ENCODE measurements at regions not wholly inside any gene's neighbourhood (a gene's known extent, or its start where the extent isn't known, plus 50 kb on each side); places are given as distances from the start of the nearest gene placed in this dataset.

- Histone ChIP-seq H2AFZ (ENCODE audit: low read length) (no peak overlapping the region), H3K36me3 (ENCODE audit: insufficient read depth, low read length) (no peaks in the 10 kb centered on the region), H3K27me3 (ENCODE audit: low read length) (no peaks in the 10 kb centered on the region), H4K20me1 (ENCODE audit: insufficient read depth, low read depth, low read length) (no peaks in the 10 kb centered on the region), H3K9ac (ENCODE audit: low read length) (no peak overlapping the region), H3K79me2 (ENCODE audit: low read length) (no peaks in the 10 kb centered on the region), H3K4me1 (ENCODE audit: low read length) (no peaks in the 10 kb centered on the region), H3K9me3 (ENCODE audit: low read length) (no peaks in the 10 kb centered on the region), H3K4me2 (ENCODE audit: low read depth, low read length, poor library complexity, severe bottlenecking) (no peak overlapping the region), H3K9me2 (replicated peaks; ENCODE audit: insufficient read depth, low read length) (no peaks in the 10 kb centered on the region), H3K27ac (ENCODE audit: low read length) (no peak overlapping the region), H3K4me3 (ENCODE audit: low read length) (no peak overlapping the region)
- peak; percentile 57 for DNase-seq
These were observed 766.8 kb downstream of the TBL1XR1 start for GRCh38 chr3:176430244-176431037.

GRCh38 chr3:176428552-176428951, 768.7 kb downstream of the TBL1XR1 start:
- H3K9me2 ChIP-seq (replicated peaks; ENCODE audit: insufficient read depth, low read length), result no peaks in the 10 kb centered on the region
- no peak overlapping the region for H3K4me3 ChIP-seq (ENCODE audit: low read length)
- DNase-seq, result no peak
- H3K9me3 ChIP-seq (ENCODE audit: low read length), result no peaks in the 10 kb centered on the region
- H3K27ac ChIP-seq (ENCODE audit: low read length), result no peak overlapping the region
- no peaks in the 10 kb centered on the region for H4K20me1 ChIP-seq (ENCODE audit: insufficient read depth, low read depth, low read length)
- H3K4me1 ChIP-seq (ENCODE audit: low read length), result no peaks in the 10 kb centered on the region
- H3K27me3 ChIP-seq (ENCODE audit: low read length), result no peaks in the 10 kb centered on the region
- H3K4me2 ChIP-seq (ENCODE audit: low read depth, low read length, poor library complexity, severe bottlenecking), result no peak overlapping the region
- H2AFZ ChIP-seq (ENCODE audit: low read length), result no peak overlapping the region
- H3K79me2 ChIP-seq (ENCODE audit: low read length), result no peaks in the 10 kb centered on the region
- H3K36me3 ChIP-seq (ENCODE audit: insufficient read depth, low read length), result no peaks in the 10 kb centered on the region
- H3K9ac ChIP-seq (ENCODE audit: low read length), result no peak overlapping the region

GRCh38 chr3:176426371-176426770, 770.9 kb downstream of the TBL1XR1 start:
- H3K27me3 ChIP-seq (ENCODE audit: low read length), result no peaks in the 10 kb centered on the region
- no peaks in the 10 kb centered on the region for H4K20me1 ChIP-seq (ENCODE audit: insufficient read depth, low read depth, low read length)
- no peaks in the 10 kb centered on the region for H3K36me3 ChIP-seq (ENCODE audit: insufficient read depth, low read length)
- no peaks in the 10 kb centered on the region for H3K9me2 ChIP-seq (replicated peaks; ENCODE audit: insufficient read depth, low read length)
- H3K9me3 ChIP-seq (ENCODE audit: low read length), result peaks cover 2% of the 10 kb centered on the region; the same call in 1 of the 2 replicates
- H3K4me1 ChIP-seq (ENCODE audit: low read length), result no peaks in the 10 kb centered on the region
- no peak overlapping the region for H2AFZ ChIP-seq (ENCODE audit: low read length)
- H3K4me2 ChIP-seq (ENCODE audit: low read depth, low read length, poor library complexity, severe bottlenecking), result no peak overlapping the region
- H3K9ac ChIP-seq (ENCODE audit: low read length), result no peak overlapping the region
- no peaks in the 10 kb centered on the region for H3K79me2 ChIP-seq (ENCODE audit: low read length)
- DNase-seq, result no peak
- H3K27ac ChIP-seq (ENCODE audit: low read length), result no peak overlapping the region
- no peak overlapping the region for H3K4me3 ChIP-seq (ENCODE audit: low read length)

GRCh38 chr3:176416870-176417269, 780.4 kb downstream of the TBL1XR1 start:
- Histone ChIP-seq H3K4me1 (ENCODE audit: low read length) (no peaks in the 10 kb centered on the region), H3K36me3 (ENCODE audit: insufficient read depth, low read length) (no peaks in the 10 kb centered on the region), H4K20me1 (ENCODE audit: insufficient read depth, low read depth, low read length) (no peaks in the 10 kb centered on the region), H3K9ac (ENCODE audit: low read length) (no peak overlapping the region), H3K27me3 (ENCODE audit: low read length) (no peaks in the 10 kb centered on the region), H3K4me3 (ENCODE audit: low read length) (no peak overlapping the region), H3K4me2 (ENCODE audit: low read depth, low read length, poor library complexity, severe bottlenecking) (no peak overlapping the region), H3K9me2 (replicated peaks; ENCODE audit: insufficient read depth, low read length) (no peaks in the 10 kb centered on the region), H3K27ac (ENCODE audit: low read length) (no peak overlapping the region), H2AFZ (ENCODE audit: low read length) (no peak overlapping the region), H3K79me2 (ENCODE audit: low read length) (no peaks in the 10 kb centered on the region), H3K9me3 (ENCODE audit: low read length) (peaks cover 28% of the 10 kb centered on the region)
- no peak for DNase-seq

GRCh38 chr3:176415661-176416295, 781.5 kb downstream of the TBL1XR1 start:
- Histone ChIP-seq H3K36me3 (ENCODE audit: insufficient read depth, low read length) (no peaks in the 10 kb centered on the region), H4K20me1 (ENCODE audit: insufficient read depth, low read depth, low read length) (no peaks in the 10 kb centered on the region), H2AFZ (ENCODE audit: low read length) (no peak overlapping the region), H3K9ac (ENCODE audit: low read length) (no peak overlapping the region), H3K9me2 (replicated peaks; ENCODE audit: insufficient read depth, low read length) (no peaks in the 10 kb centered on the region), H3K4me1 (ENCODE audit: low read length) (no peaks in the 10 kb centered on the region), H3K27me3 (ENCODE audit: low read length) (no peaks in the 10 kb centered on the region), H3K79me2 (ENCODE audit: low read length) (no peaks in the 10 kb centered on the region), H3K27ac (ENCODE audit: low read length) (no peak overlapping the region), H3K4me2 (ENCODE audit: low read depth, low read length, poor library complexity, severe bottlenecking) (no peak overlapping the region), H3K9me3 (ENCODE audit: low read length) (peaks cover 30% of the 10 kb centered on the region), H3K4me3 (ENCODE audit: low read length) (no peak overlapping the region)
- no peak for DNase-seq

- Histone ChIP-seq H3K36me3 (ENCODE audit: insufficient read depth, low read length) (no peaks in the 10 kb centered on the region), H3K4me2 (ENCODE audit: low read depth, low read length, poor library complexity, severe bottlenecking) (no peak overlapping the region), H3K9me2 (replicated peaks; ENCODE audit: insufficient read depth, low read length) (no peaks in the 10 kb centered on the region), H3K79me2 (ENCODE audit: low read length) (no peaks in the 10 kb centered on the region), H3K9me3 (ENCODE audit: low read length) (peaks cover 25% of the 10 kb centered on the region), H3K9ac (ENCODE audit: low read length) (no peak overlapping the region), H4K20me1 (ENCODE audit: insufficient read depth, low read depth, low read length) (no peaks in the 10 kb centered on the region), H3K4me1 (ENCODE audit: low read length) (no peaks in the 10 kb centered on the region), H2AFZ (ENCODE audit: low read length) (no peak overlapping the region), H3K27me3 (ENCODE audit: low read length) (no peaks in the 10 kb centered on the region), H3K4me3 (ENCODE audit: low read length) (no peak overlapping the region), H3K27ac (ENCODE audit: low read length) (no peak overlapping the region)
- DNase-seq, result no peak
These were observed 784.5 kb downstream of the TBL1XR1 start for GRCh38 chr3:176412771-176413170.

- no peak overlapping the region for H3K9ac ChIP-seq (ENCODE audit: low read length)
- H3K36me3 ChIP-seq (ENCODE audit: insufficient read depth, low read length), result no peaks in the 10 kb centered on the region
- H3K27me3 ChIP-seq (ENCODE audit: low read length), result no peaks in the 10 kb centered on the region
- no peak overlapping the region for H2AFZ ChIP-seq (ENCODE audit: low read length)
- H4K20me1 ChIP-seq (ENCODE audit: insufficient read depth, low read depth, low read length), result no peaks in the 10 kb centered on the region
- H3K4me2 ChIP-seq (ENCODE audit: low read depth, low read length, poor library complexity, severe bottlenecking), result no peak overlapping the region
- no peak overlapping the region for H3K27ac ChIP-seq (ENCODE audit: low read length)
- peaks cover 28% of the 10 kb centered on the region for H3K9me3 ChIP-seq (ENCODE audit: low read length)
- no peaks in the 10 kb centered on the region for H3K9me2 ChIP-seq (replicated peaks; ENCODE audit: insufficient read depth, low read length)
- DNase-seq, result no peak
- H3K4me1 ChIP-seq (ENCODE audit: low read length), result no peaks in the 10 kb centered on the region
- no peaks in the 10 kb centered on the region for H3K79me2 ChIP-seq (ENCODE audit: low read length)
- no peak overlapping the region for H3K4me3 ChIP-seq (ENCODE audit: low read length)
These were observed 793.8 kb downstream of the TBL1XR1 start for GRCh38 chr3:176403531-176403930.

- DNase-seq, result no peak
- no peaks in the 10 kb centered on the region for H3K36me3 ChIP-seq (ENCODE audit: insufficient read depth, low read length)
- H3K9me3 ChIP-seq (ENCODE audit: low read length), result peaks cover 30% of the 10 kb centered on the region
- no peak overlapping the region for H3K4me2 ChIP-seq (ENCODE audit: low read depth, low read length, poor library complexity, severe bottlenecking)
- no peaks in the 10 kb centered on the region for H3K27me3 ChIP-seq (ENCODE audit: low read length)
- H2AFZ ChIP-seq (ENCODE audit: low read length), result no peak overlapping the region
- H3K27ac ChIP-seq (ENCODE audit: low read length), result no peak overlapping the region
- no peaks in the 10 kb centered on the region for H4K20me1 ChIP-seq (ENCODE audit: insufficient read depth, low read depth, low read length)
- H3K79me2 ChIP-seq (ENCODE audit: low read length), result no peaks in the 10 kb centered on the region
- no peak overlapping the region for H3K9ac ChIP-seq (ENCODE audit: low read length)
- H3K4me1 ChIP-seq (ENCODE audit: low read length), result no peaks in the 10 kb centered on the region
- no peaks in the 10 kb centered on the region for H3K9me2 ChIP-seq (replicated peaks; ENCODE audit: insufficient read depth, low read length)
- no peak overlapping the region for H3K4me3 ChIP-seq (ENCODE audit: low read length)
These were observed 796.1 kb downstream of the TBL1XR1 start for GRCh38 chr3:176401211-176401610.
